Activated T-cell treated with anti-CD3 and anti-CD28 coated beads, Interleukin-2, amount 50 U/mL, for 4 hours (primary cell): ENCODE measurements at regions not wholly inside any gene's neighbourhood (a gene's known extent, or its start where the extent isn't known, plus 50 kb on each side); places are given as distances from the start of the nearest gene placed in this dataset.
"Not testable (repeated sequence)": the region's sequence is repeated elsewhere in the genome, so short reads cannot be mapped to it uniquely, and the experiment has no call there.

Experiments
- ATAC-seq, 2 donors: fragments of 200-7000 bp; cut with Tn5 transposase; one replicate each; pipeline ENCODE4 v1.10.0; 2021
- DNase-seq: peaks from one replicate; pipeline ENCODE4 v3.0.0-alpha.2; 2020
- H3K27me3 Mint-ChIP-seq: one replicate; pipeline ENCODE4 v1.8.0; 2021; ENCODE audit warnings: low read depth, mixed read lengths
- H3K36me3 Mint-ChIP-seq: one replicate; pipeline ENCODE4 v1.8.0; 2022; ENCODE audit warnings: mixed read lengths; ENCODE audit not compliant: insufficient read depth
- H3K4me1 Mint-ChIP-seq: one replicate; pipeline ENCODE4 v1.8.0; 2021; ENCODE audit warnings: low read depth, mixed read lengths
- H3K4me3 Mint-ChIP-seq: one replicate; pipeline ENCODE4 v1.8.0; 2021; ENCODE audit warnings: mild to moderate bottlenecking, moderate library complexity, mixed read lengths
- H3K9me3 Mint-ChIP-seq: one replicate; pipeline ENCODE4 v1.8.0; 2021; ENCODE audit warnings: mixed read lengths

- Mint-ChIP-seq H3K36me3 (no peaks in the 10 kb centered on the region), H3K4me3 (no peak overlapping the region), H3K27me3 (no peaks in the 10 kb centered on the region), H3K4me1 (peaks cover 3% of the 10 kb centered on the region), H3K9me3 (no peaks in the 10 kb centered on the region)
- DNase-seq (no peak), ATAC-seq (no peak)
Measured at GRCh38 chr9:135358552-135358940, 121.0 kb upstream of the PPP1R26 start.

DNA sequence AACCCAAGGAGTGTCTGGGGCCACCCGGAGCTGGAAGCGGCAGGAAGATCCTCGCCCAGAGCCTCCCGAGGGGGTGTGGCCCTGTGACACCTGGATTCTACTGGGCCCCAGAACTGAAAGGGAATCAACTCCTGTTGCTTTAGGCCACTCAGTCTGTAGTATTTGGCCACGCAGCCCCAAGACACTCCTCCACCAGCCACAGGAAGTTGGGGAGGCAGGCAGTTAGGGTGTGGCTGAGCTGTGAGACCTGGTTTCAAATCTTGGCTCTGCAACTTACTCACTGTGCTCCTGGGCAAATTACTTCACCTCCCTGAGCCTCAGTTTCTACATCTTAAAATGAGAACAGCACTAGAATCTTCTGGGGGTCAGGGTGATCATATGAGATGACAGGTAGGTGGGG is 119.8 kb upstream of the PPP1R26 start:
- Mint-ChIP-seq H3K4me1 (peaks cover 3% of the 10 kb centered on the region), H3K4me3 (no peak overlapping the region), H3K27me3 (no peaks in the 10 kb centered on the region), H3K36me3 (no peaks in the 10 kb centered on the region), H3K9me3 (no peaks in the 10 kb centered on the region)
- DNase-seq (no peak), ATAC-seq (no peak)

GRCh38 chr9:135360617-135361016 is 119.0 kb upstream of the PPP1R26 start:
- no peaks in the 10 kb centered on the region for H3K27me3 Mint-ChIP-seq
- no peak for DNase-seq
- H3K36me3 Mint-ChIP-seq = no peaks in the 10 kb centered on the region
- ATAC-seq = no peak
- H3K4me3 Mint-ChIP-seq = no peak overlapping the region
- H3K9me3 Mint-ChIP-seq = no peaks in the 10 kb centered on the region
- peaks cover 3% of the 10 kb centered on the region for H3K4me1 Mint-ChIP-seq

GRCh38 chr9:135361668-135362067 is 117.9 kb upstream of the PPP1R26 start:
- H3K27me3 Mint-ChIP-seq, H3K9me3 Mint-ChIP-seq, ATAC-seq, H3K4me3 Mint-ChIP-seq, H3K36me3 Mint-ChIP-seq, H3K4me1 Mint-ChIP-seq, DNase-seq: not testable (repeated sequence)

- DNase-seq = no peak
- Mint-ChIP-seq H3K4me3 (no peak overlapping the region), H3K36me3 (no peaks in the 10 kb centered on the region), H3K27me3 (no peaks in the 10 kb centered on the region), H3K9me3 (no peaks in the 10 kb centered on the region), H3K4me1 (peaks cover 3% of the 10 kb centered on the region)
- ATAC-seq = no peak
Measured at GRCh38 chr9:135363596-135363995, 116.0 kb upstream of the PPP1R26 start.

DNA sequence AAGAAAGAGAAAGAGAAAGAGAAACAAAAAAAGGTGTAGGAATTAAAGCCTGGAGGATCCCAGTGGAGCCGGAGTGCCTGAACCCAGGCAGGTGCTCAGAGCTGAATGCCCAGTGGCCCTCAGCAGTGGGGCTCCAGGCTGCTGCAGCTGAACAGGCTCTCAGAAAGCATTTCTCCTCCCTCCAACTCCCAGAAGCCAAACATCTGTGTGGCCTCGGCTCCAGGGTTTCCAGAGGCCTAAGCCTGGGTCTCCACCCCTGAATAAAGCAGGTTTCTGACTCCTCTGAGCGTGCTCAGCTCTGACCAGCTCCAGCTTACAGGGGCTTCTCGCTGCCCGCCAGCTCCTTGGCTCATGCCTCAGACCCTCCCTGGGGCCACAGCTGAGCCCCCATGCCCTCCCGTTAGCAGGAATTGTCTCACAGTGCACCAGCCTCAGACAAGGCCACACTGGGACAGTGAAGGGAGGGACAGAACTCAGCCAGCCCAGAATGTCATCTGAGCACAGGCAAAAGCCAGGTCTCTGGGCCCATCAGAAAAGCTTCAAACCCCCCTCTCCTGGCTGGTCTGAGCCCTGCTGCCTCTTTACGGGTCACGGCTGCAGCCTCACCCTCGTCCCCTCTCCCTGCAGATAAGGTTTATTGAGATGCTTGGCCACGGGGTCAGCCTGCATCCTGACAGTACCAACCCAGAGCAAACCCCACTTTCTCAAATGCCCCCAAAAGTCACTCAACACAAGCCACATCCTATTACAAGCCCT is 114.4 kb upstream of the PPP1R26 start:
- H3K4me1 Mint-ChIP-seq = no peaks in the 10 kb centered on the region
- H3K4me3 Mint-ChIP-seq = no peak overlapping the region
- no peaks in the 10 kb centered on the region for H3K36me3 Mint-ChIP-seq
- H3K27me3 Mint-ChIP-seq = no peaks in the 10 kb centered on the region
- no peak for DNase-seq
- ATAC-seq = no peak
- no peaks in the 10 kb centered on the region for H3K9me3 Mint-ChIP-seq

- DNase-seq (no peak), ATAC-seq (no peak)
- Mint-ChIP-seq H3K9me3 (no peaks in the 10 kb centered on the region), H3K27me3 (no peaks in the 10 kb centered on the region), H3K36me3 (no peaks in the 10 kb centered on the region), H3K4me3 (no peak overlapping the region), H3K4me1 (no peaks in the 10 kb centered on the region)
Measured at GRCh38 chr9:135366104-135366503, 113.5 kb upstream of the PPP1R26 start.

DNA sequence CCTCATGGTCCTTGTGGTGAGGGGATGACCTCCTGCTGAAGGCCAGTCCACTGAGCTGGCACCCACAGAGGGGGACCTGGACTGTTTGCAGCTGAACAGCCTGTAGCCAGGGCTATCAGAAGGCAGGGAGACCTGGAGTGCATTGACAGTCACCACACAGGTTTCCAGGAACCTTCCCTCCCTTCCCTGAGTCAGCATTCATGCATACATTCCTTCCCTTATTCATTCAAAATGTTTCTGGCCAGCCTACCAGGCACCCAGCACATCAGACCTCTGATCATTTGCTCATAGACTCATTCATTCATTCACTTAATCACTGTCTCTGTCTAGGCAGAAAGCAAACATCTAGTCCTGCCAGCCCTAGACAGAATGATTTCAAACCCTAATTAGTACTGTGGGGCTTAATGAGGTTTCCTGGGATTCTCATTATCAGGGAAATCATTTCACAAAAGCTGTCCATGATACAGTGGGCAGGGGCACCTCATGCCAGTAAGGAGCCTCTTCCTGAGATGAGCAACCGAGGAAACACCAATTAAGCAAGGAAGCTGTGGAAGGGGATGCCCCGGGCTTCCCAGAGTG is 110.1 kb upstream of the PPP1R26 start:
- no peak overlapping the region for H3K4me3 Mint-ChIP-seq
- ATAC-seq (no peak), DNase-seq (no peak)
- H3K4me1 Mint-ChIP-seq = no peaks in the 10 kb centered on the region
- no peaks in the 10 kb centered on the region for H3K36me3 Mint-ChIP-seq
- H3K9me3 Mint-ChIP-seq = no peaks in the 10 kb centered on the region
- peaks cover 3% of the 10 kb centered on the region for H3K27me3 Mint-ChIP-seq

- H3K4me1 Mint-ChIP-seq = no peaks in the 10 kb centered on the region
- no peak overlapping the region for H3K4me3 Mint-ChIP-seq
- DNase-seq (no peak), ATAC-seq (no peak)
- no peaks in the 10 kb centered on the region for H3K9me3 Mint-ChIP-seq
- no peaks in the 10 kb centered on the region for H3K36me3 Mint-ChIP-seq
- H3K27me3 Mint-ChIP-seq = peaks cover 3% of the 10 kb centered on the region
Measured at GRCh38 chr9:135370411-135371375, 108.9 kb upstream of the PPP1R26 start.

- DNase-seq = no peak
- Mint-ChIP-seq H3K4me3 (no peak overlapping the region), H3K9me3 (no peaks in the 10 kb centered on the region), H3K27me3 (peaks cover 5% of the 10 kb centered on the region), H3K36me3 (no peaks in the 10 kb centered on the region), H3K4me1 (no peaks in the 10 kb centered on the region)
- ATAC-seq = no peak
Measured at GRCh38 chr9:135371535-135371934, 108.0 kb upstream of the PPP1R26 start.

DNA sequence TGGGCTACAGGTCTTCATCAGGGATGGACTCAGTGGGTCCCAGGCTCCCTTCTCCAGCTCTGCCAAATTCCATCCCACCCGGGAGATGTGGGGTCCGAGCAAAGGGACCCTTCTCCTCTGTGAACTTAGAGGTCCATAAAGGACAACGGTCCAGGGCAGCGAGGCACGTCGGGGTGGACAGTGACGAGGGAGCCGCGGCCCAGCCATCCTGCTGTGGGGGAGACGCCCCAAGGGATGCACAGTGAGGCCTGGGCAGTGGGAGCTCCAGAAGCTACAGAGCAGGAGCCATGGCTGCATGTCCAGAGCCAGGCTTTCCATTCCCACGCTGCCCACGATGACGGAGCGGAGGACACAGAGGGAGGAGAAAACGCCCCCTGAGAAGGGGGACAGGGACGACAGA is 107.5 kb upstream of the PPP1R26 start:
- no peak for DNase-seq
- Mint-ChIP-seq H3K36me3 (no peaks in the 10 kb centered on the region), H3K9me3 (no peaks in the 10 kb centered on the region), H3K4me3 (no peak overlapping the region), H3K4me1 (no peaks in the 10 kb centered on the region), H3K27me3 (peaks cover 5% of the 10 kb centered on the region)
- ATAC-seq = no peak

- no peak for ATAC-seq
- Mint-ChIP-seq H3K4me1 (no peaks in the 10 kb centered on the region), H3K4me3 (no peak overlapping the region), H3K27me3 (peaks cover 5% of the 10 kb centered on the region), H3K9me3 (no peaks in the 10 kb centered on the region), H3K36me3 (no peaks in the 10 kb centered on the region)
- no peak for DNase-seq
Measured at GRCh38 chr9:135372501-135373008, 107.0 kb upstream of the PPP1R26 start.

- Mint-ChIP-seq H3K27me3 (peaks cover 5% of the 10 kb centered on the region), H3K4me3 (no peak overlapping the region), H3K9me3 (no peaks in the 10 kb centered on the region), H3K4me1 (no peaks in the 10 kb centered on the region), H3K36me3 (no peaks in the 10 kb centered on the region)
- no peak for ATAC-seq
- DNase-seq = no peak
Measured at GRCh38 chr9:135373151-135373685, 106.4 kb upstream of the PPP1R26 start.

GRCh38 chr9:135373820-135374219 is 105.8 kb upstream of the PPP1R26 start:
- no peaks in the 10 kb centered on the region for H3K36me3 Mint-ChIP-seq
- no peaks in the 10 kb centered on the region for H3K4me1 Mint-ChIP-seq
- H3K4me3 Mint-ChIP-seq = no peak overlapping the region
- DNase-seq (no peak), ATAC-seq (no peak)
- H3K27me3 Mint-ChIP-seq = peaks cover 5% of the 10 kb centered on the region
- H3K9me3 Mint-ChIP-seq = no peaks in the 10 kb centered on the region
